ENCODE measurements at regions not wholly inside any gene's neighbourhood (a gene's known extent, or its start where the extent isn't known, plus 50 kb on each side); places are given as distances from the start of the nearest gene placed in this dataset.

DNA sequence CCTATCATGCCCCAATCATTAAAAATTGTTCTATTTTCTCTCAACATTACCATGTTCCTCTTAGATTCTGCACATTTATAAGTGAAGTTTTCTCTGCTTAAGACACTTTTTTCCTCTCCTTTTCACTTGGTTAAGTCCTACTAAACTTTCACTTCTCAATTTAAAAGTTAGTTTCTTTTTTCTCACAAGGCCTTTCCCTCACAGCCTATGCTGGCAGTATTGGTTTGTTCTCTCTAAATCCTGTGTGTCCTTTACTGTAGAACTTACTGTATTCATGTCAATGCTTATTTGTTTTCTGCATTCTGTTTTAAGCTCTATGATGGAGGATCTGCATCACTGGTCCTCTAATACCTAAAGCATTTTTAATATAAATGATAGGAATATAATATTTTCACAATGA, 2816.6 kb downstream of the PCDH9 start:
- H3K79me2 ChIP-seq (ENCODE audit: low read length): no peaks in the 10 kb centered on the region
- no peak overlapping the region for H3K4me2 ChIP-seq (ENCODE audit: low read depth, low read length)
- no peak overlapping the region for H3K9ac ChIP-seq (ENCODE audit: low read length)
- no peaks in the 10 kb centered on the region for H3K36me3 ChIP-seq (replicated peaks; ENCODE audit: insufficient read depth, low read length)
- no peak overlapping the region for H2AFZ ChIP-seq (ENCODE audit: low read length)
- H3F3A ChIP-seq (ENCODE audit: insufficient read depth, low read length): no peaks in the 10 kb centered on the region
- no peaks in the 10 kb centered on the region for H4K20me1 ChIP-seq (ENCODE audit: insufficient read depth, low read length)
- TF ChIP-seq, protein P1, sequence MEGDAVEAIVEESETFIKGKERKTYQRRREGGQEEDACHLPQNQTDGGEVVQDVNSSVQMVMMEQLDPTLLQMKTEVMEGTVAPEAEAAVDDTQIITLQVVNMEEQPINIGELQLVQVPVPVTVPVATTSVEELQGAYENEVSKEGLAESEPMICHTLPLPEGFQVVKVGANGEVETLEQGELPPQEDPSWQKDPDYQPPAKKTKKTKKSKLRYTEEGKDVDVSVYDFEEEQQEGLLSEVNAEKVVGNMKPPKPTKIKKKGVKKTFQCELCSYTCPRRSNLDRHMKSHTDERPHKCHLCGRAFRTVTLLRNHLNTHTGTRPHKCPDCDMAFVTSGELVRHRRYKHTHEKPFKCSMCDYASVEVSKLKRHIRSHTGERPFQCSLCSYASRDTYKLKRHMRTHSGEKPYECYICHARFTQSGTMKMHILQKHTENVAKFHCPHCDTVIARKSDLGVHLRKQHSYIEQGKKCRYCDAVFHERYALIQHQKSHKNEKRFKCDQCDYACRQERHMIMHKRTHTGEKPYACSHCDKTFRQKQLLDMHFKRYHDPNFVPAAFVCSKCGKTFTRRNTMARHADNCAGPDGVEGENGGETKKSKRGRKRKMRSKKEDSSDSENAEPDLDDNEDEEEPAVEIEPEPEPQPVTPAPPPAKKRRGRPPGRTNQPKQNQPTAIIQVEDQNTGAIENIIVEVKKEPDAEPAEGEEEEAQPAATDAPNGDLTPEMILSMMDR (IDR thresholded peaks at IDR 0.05; ENCODE audit: low read length): no peak
- no peak for TF ChIP-seq EZH2phosphoT487 (IDR thresholded peaks at IDR 0.05; ENCODE audit: low read length)
- no peak for TF ChIP-seq EZH2 (optimal IDR thresholded peaks at IDR 0.05; ENCODE audit: low read depth, low read length)
- no peaks in the 10 kb centered on the region for H3K9me2 ChIP-seq (replicated peaks; ENCODE audit: insufficient read depth, low read length)
- DNase-seq: no peak
- H3K4me3 ChIP-seq (ENCODE audit: low read length): no peak overlapping the region
- no peaks in the 10 kb centered on the region for H3K27me3 ChIP-seq (replicated peaks; ENCODE audit: insufficient read depth, low read length)
- H3K4me1 ChIP-seq (ENCODE audit: low read length): no peaks in the 10 kb centered on the region
- H3K9me3 ChIP-seq (replicated peaks; ENCODE audit: insufficient read depth, low read length): no peaks in the 10 kb centered on the region
- no peak overlapping the region for H3K27ac ChIP-seq (ENCODE audit: low read length)

DNA sequence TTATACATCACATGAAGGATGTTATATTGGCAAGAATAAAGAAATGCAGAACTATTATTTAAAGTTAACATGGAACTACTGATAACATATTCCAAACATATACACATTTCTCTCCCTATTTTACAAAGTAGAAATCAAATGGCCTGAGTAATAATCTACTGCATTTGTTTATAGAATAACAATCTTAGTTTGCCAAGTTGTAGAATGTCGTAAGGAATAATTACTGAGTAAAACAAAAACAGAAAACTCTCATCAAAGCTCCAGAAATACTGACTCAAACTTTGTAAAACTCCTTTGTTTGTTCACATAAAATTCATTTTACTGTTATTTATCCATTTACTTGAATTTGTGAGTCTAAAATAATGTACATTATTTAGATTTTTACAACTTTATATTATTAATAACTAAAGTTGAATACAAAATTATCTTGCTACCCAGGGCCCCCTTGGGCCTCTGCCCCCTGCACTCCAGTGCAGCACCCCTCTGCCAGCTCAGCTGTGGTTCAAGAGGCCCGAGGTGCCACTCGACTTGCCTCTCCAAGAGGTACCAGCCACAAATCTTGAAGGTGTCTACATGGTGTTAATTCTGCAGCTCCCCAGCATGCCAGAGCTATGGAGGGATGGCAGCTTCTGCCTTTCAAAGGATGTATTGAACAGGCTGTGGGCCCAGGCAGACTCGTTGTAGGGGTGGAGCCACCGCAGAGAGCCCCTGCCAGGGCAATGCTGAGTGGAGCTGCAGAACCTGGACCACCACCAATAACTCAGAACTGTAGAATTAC, 2819.7 kb downstream of the PCDH9 start:
- no peak overlapping the region for H3K4me2 ChIP-seq (ENCODE audit: low read depth, low read length)
- no peaks in the 10 kb centered on the region for H3K9me3 ChIP-seq (replicated peaks; ENCODE audit: insufficient read depth, low read length)
- H3K4me3 ChIP-seq (ENCODE audit: low read length): no peak overlapping the region
- no peaks in the 10 kb centered on the region for H4K20me1 ChIP-seq (ENCODE audit: insufficient read depth, low read length)
- no peak for TF ChIP-seq EZH2 (optimal IDR thresholded peaks at IDR 0.05; ENCODE audit: low read depth, low read length)
- TF ChIP-seq EZH2phosphoT487 (IDR thresholded peaks at IDR 0.05; ENCODE audit: low read length): no peak
- TF ChIP-seq, protein P1 (IDR thresholded peaks at IDR 0.05; ENCODE audit: low read length): no peak
- H3K9ac ChIP-seq (ENCODE audit: low read length): no peak overlapping the region
- H3K9me2 ChIP-seq (replicated peaks; ENCODE audit: insufficient read depth, low read length): no peaks in the 10 kb centered on the region
- DNase-seq: no peak
- no peaks in the 10 kb centered on the region for H3K27me3 ChIP-seq (replicated peaks; ENCODE audit: insufficient read depth, low read length)
- H3K79me2 ChIP-seq (ENCODE audit: low read length): no peaks in the 10 kb centered on the region
- no peak overlapping the region for H2AFZ ChIP-seq (ENCODE audit: low read length)
- H3F3A ChIP-seq (ENCODE audit: insufficient read depth, low read length): no peaks in the 10 kb centered on the region
- no peaks in the 10 kb centered on the region for H3K36me3 ChIP-seq (replicated peaks; ENCODE audit: insufficient read depth, low read length)
- H3K27ac ChIP-seq (ENCODE audit: low read length): no peak overlapping the region
- H3K4me1 ChIP-seq (ENCODE audit: low read length): no peaks in the 10 kb centered on the region

DNA sequence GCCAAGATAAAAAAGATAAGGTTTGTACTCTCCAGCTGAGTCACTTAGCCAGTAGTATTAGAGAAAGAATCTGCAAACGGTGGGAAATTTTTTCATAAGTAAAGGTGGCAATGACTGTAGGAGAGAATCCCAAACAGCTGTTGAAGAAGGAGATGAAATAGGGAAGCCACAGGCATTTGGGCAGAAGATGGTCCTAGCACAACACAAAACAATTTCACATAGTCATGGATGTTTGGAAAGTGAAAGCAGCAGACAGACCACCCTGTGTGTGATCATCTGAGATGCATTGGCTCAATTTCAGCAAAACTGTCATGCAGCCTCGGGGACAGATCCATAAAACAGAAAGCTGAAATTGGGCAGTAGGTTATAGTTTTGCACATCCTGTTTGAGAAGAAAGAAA, 2832.4 kb downstream of the PCDH9 start:
- Histone ChIP-seq H3K9ac (ENCODE audit: low read length) (no peak overlapping the region), H3K4me2 (ENCODE audit: low read depth, low read length) (no peak overlapping the region), H3K4me3 (ENCODE audit: low read length) (no peak overlapping the region), H3K36me3 (replicated peaks; ENCODE audit: insufficient read depth, low read length) (no peaks in the 10 kb centered on the region), H3K27me3 (replicated peaks; ENCODE audit: insufficient read depth, low read length) (no peaks in the 10 kb centered on the region), H3K9me3 (replicated peaks; ENCODE audit: insufficient read depth, low read length) (no peaks in the 10 kb centered on the region), H3K79me2 (ENCODE audit: low read length) (no peaks in the 10 kb centered on the region), H3K27ac (ENCODE audit: low read length) (no peak overlapping the region), H2AFZ (ENCODE audit: low read length) (no peak overlapping the region), H4K20me1 (ENCODE audit: insufficient read depth, low read length) (no peaks in the 10 kb centered on the region), H3F3A (ENCODE audit: insufficient read depth, low read length) (no peaks in the 10 kb centered on the region), H3K9me2 (replicated peaks; ENCODE audit: insufficient read depth, low read length) (no peaks in the 10 kb centered on the region), H3K4me1 (ENCODE audit: low read length) (no peaks in the 10 kb centered on the region)
- no peak for TF ChIP-seq EZH2phosphoT487 (IDR thresholded peaks at IDR 0.05; ENCODE audit: low read length)
- no peak for TF ChIP-seq EZH2 (optimal IDR thresholded peaks at IDR 0.05; ENCODE audit: low read depth, low read length)
- TF ChIP-seq, protein P1 (IDR thresholded peaks at IDR 0.05; ENCODE audit: low read length): no peak
- DNase-seq: no peak

Data from MM.1S (cell line).